IPS-18a (cell line): ENCODE measurements at regions not wholly inside any gene's neighbourhood (a gene's known extent, or its start where the extent isn't known, plus 50 kb on each side); places are given as distances from the start of the nearest gene placed in this dataset.
"Not testable (repeated sequence)": the region's sequence is repeated elsewhere in the genome, so short reads cannot be mapped to it uniquely, and the experiment has no call there.

ENCODE experiments used
- H3K27ac ChIP-seq: one replicate; pipeline ENCODE4 v1.5.1; 2013; ENCODE audit warnings: low read length
- H3K27me3 ChIP-seq: one replicate; pipeline ENCODE4 v1.6.1; 2013; ENCODE audit warnings: mild to moderate bottlenecking, low read length; ENCODE audit not compliant: control insufficient read depth, insufficient read depth
- H3K36me3 ChIP-seq: one replicate; pipeline ENCODE4 v1.6.1; 2013; ENCODE audit warnings: low read depth, low read length; ENCODE audit not compliant: control insufficient read depth
- H3K4me1 ChIP-seq: one replicate; pipeline ENCODE4 v1.6.1; 2013; ENCODE audit warnings: low read depth, low read length; ENCODE audit not compliant: control insufficient read depth
- H3K4me3 ChIP-seq: one replicate; pipeline ENCODE4 v1.5.1; 2013; ENCODE audit warnings: low read length
- H3K9ac ChIP-seq: one replicate; pipeline ENCODE4 v1.6.1; 2013; ENCODE audit warnings: mild to moderate bottlenecking, low read length, moderate library complexity
- H3K9me3 ChIP-seq: one replicate; pipeline ENCODE4 v1.6.1; 2013; ENCODE audit warnings: low read depth, low read length; ENCODE audit not compliant: control insufficient read depth

GRCh38 chr1:148432318-148432717 lies 50.8 kb downstream of the PPIAL4G start:
- not testable (repeated sequence) for H3K4me1 ChIP-seq, H3K27ac ChIP-seq, H3K4me3 ChIP-seq, H3K36me3 ChIP-seq, H3K9ac ChIP-seq, H3K27me3 ChIP-seq, H3K9me3 ChIP-seq

- H3K4me3 ChIP-seq, H3K9ac ChIP-seq, H3K27me3 ChIP-seq, H3K27ac ChIP-seq, H3K4me1 ChIP-seq, H3K9me3 ChIP-seq: not testable (repeated sequence)
- peaks cover 12% of the 10 kb centered on the region for H3K36me3 ChIP-seq
Measured at GRCh38 chr1:148429856-148430255, 53.2 kb downstream of the PPIAL4G start.

GRCh38 chr1:148426940-148427611 lies 56.0 kb downstream of the PPIAL4G start:
- not testable (repeated sequence) for H3K27me3 ChIP-seq, H3K4me1 ChIP-seq, H3K36me3 ChIP-seq, H3K9me3 ChIP-seq, H3K27ac ChIP-seq, H3K4me3 ChIP-seq, H3K9ac ChIP-seq

- not testable (repeated sequence) for H3K36me3 ChIP-seq, H3K27me3 ChIP-seq, H3K9ac ChIP-seq, H3K4me1 ChIP-seq, H3K27ac ChIP-seq, H3K4me3 ChIP-seq, H3K9me3 ChIP-seq
Measured at GRCh38 chr1:148426385-148426784, 56.7 kb downstream of the PPIAL4G start.

GRCh38 chr1:148424143-148425003 lies 58.7 kb downstream of the PPIAL4G start:
- not testable (repeated sequence) for H3K4me3 ChIP-seq, H3K27me3 ChIP-seq, H3K4me1 ChIP-seq, H3K27ac ChIP-seq, H3K9ac ChIP-seq, H3K9me3 ChIP-seq, H3K36me3 ChIP-seq

- H3K9ac ChIP-seq, H3K9me3 ChIP-seq, H3K4me1 ChIP-seq, H3K27ac ChIP-seq, H3K36me3 ChIP-seq, H3K27me3 ChIP-seq, H3K4me3 ChIP-seq: not testable (repeated sequence)
Measured at GRCh38 chr1:148422921-148423320, 60.2 kb downstream of the PPIAL4G start.

- not testable (repeated sequence) for H3K4me3 ChIP-seq, H3K4me1 ChIP-seq, H3K9ac ChIP-seq, H3K36me3 ChIP-seq, H3K27ac ChIP-seq, H3K27me3 ChIP-seq, H3K9me3 ChIP-seq
Measured at GRCh38 chr1:148417241-148417640, 65.9 kb downstream of the PPIAL4G start.

- H3K36me3 ChIP-seq, H3K4me3 ChIP-seq, H3K27ac ChIP-seq, H3K9ac ChIP-seq, H3K27me3 ChIP-seq, H3K9me3 ChIP-seq, H3K4me1 ChIP-seq: not testable (repeated sequence)
Measured at GRCh38 chr1:148413385-148413784, 69.7 kb downstream of the PPIAL4G start.

GRCh38 chr1:148404786-148405568 lies 78.1 kb downstream of the PPIAL4G start:
- not testable (repeated sequence) for H3K36me3 ChIP-seq, H3K4me3 ChIP-seq, H3K27ac ChIP-seq, H3K27me3 ChIP-seq, H3K9ac ChIP-seq, H3K9me3 ChIP-seq, H3K4me1 ChIP-seq

GRCh38 chr1:148403925-148404324 lies 79.2 kb downstream of the PPIAL4G start:
- H3K36me3 ChIP-seq, H3K27ac ChIP-seq, H3K4me3 ChIP-seq, H3K9me3 ChIP-seq, H3K9ac ChIP-seq, H3K4me1 ChIP-seq, H3K27me3 ChIP-seq: not testable (repeated sequence)

GRCh38 chr1:148403085-148403456 lies 80.0 kb downstream of the PPIAL4G start:
- not testable (repeated sequence) for H3K36me3 ChIP-seq, H3K27ac ChIP-seq, H3K4me1 ChIP-seq, H3K27me3 ChIP-seq, H3K9me3 ChIP-seq
- Histone ChIP-seq H3K9ac (peak overlapping the region; percentile 73), H3K4me3 (peak overlapping the region; percentile 72)
